ENCODE measurements at regions not wholly inside any gene's neighbourhood (a gene's known extent, or its start where the extent isn't known, plus 50 kb on each side); places are given as distances from the start of the nearest gene placed in this dataset.

GRCh38 chr12:126384026-126384564 lies 1318.9 kb downstream of the AACS start:
- CTCF ChIA-PET = interaction anchor here (0.5 kb wide), 1 partner anchor 15 kb away, joined by 3 read pairs; no protein-coding TSS in a partner anchor
- H3K27me3 Mint-ChIP-seq (ENCODE audit: unreplicated experiment) = no peaks in the 10 kb centered on the region
- no TSS peak for BruUV-seq (replicated peaks)
- H3K4me1 Mint-ChIP-seq (ENCODE audit: low read depth, unreplicated experiment) = no peaks in the 10 kb centered on the region
- no peak overlapping the region for H3K4me3 Mint-ChIP-seq (ENCODE audit: low read depth, unreplicated experiment)
- H3K27ac Mint-ChIP-seq (ENCODE audit: unreplicated experiment) = no peak overlapping the region
- TF ChIP-seq CTCF (IDR thresholded peaks at IDR 0.05; ENCODE audit: unreplicated experiment) = no peak
- DNase-seq = no peak
- H3K9me3 Mint-ChIP-seq (ENCODE audit: low read depth, unreplicated experiment) = peaks cover 9% of the 10 kb centered on the region
- no peaks in the 10 kb centered on the region for H3K36me3 Mint-ChIP-seq (ENCODE audit: insufficient read depth, unreplicated experiment)
- intact Hi-C loops (cut with micrococcal nuclease; ENCODE audit: unreplicated experiment) = no loop called here

GRCh38 chr12:126385785-126386184 lies 1320.5 kb downstream of the AACS start:
- no peaks in the 10 kb centered on the region for H3K36me3 Mint-ChIP-seq (ENCODE audit: insufficient read depth, unreplicated experiment)
- H3K27me3 Mint-ChIP-seq (ENCODE audit: unreplicated experiment) = no peaks in the 10 kb centered on the region
- no peak overlapping the region for H3K4me3 Mint-ChIP-seq (ENCODE audit: low read depth, unreplicated experiment)
- H3K4me1 Mint-ChIP-seq (ENCODE audit: low read depth, unreplicated experiment) = no peaks in the 10 kb centered on the region
- no peak for TF ChIP-seq CTCF (IDR thresholded peaks at IDR 0.05; ENCODE audit: unreplicated experiment)
- intact Hi-C loops (cut with micrococcal nuclease; ENCODE audit: unreplicated experiment) = no loop called here
- peaks cover 6% of the 10 kb centered on the region for H3K9me3 Mint-ChIP-seq (ENCODE audit: low read depth, unreplicated experiment)
- CTCF ChIA-PET = no interaction called here
- no TSS peak for BruUV-seq (replicated peaks)
- H3K27ac Mint-ChIP-seq (ENCODE audit: unreplicated experiment) = no peak overlapping the region
- DNase-seq = no peak

DNA sequence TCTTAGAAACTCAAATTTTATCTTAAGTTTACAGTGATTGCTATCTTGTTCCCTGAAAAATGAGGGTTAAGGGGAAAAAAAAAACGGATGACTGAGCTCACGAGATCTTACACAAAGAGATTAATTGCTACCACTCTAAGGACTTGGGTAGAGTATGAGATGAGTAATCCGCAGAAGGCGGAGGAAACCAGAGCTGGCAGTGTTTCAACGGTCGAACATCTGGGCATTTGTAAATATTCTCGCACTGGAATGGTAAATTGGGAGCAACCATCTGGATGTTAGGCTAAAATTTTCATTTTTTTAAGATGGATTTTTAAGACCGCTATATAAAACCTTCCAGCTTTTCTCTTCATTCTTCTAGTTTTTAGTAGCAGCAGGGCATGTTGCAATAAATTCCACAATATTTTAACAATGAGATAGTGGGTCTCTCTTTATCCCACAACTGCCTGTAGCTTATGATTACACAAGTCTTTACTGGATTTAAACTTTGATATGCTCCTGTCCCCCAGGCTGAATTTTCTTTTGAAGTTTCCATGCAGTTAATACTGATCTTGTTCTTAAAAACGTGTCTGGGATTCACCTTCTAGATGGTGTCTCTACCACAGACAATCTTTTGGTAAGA lies 1324.1 kb downstream of the AACS start:
- no peak for DNase-seq
- no peak for TF ChIP-seq CTCF (IDR thresholded peaks at IDR 0.05; ENCODE audit: unreplicated experiment)
- CTCF ChIA-PET = no interaction called here
- H3K36me3 Mint-ChIP-seq (ENCODE audit: insufficient read depth, unreplicated experiment) = no peaks in the 10 kb centered on the region
- H3K4me3 Mint-ChIP-seq (ENCODE audit: low read depth, unreplicated experiment) = no peak overlapping the region
- no peaks in the 10 kb centered on the region for H3K4me1 Mint-ChIP-seq (ENCODE audit: low read depth, unreplicated experiment)
- BruUV-seq (replicated peaks) = no TSS peak
- H3K27ac Mint-ChIP-seq (ENCODE audit: unreplicated experiment) = no peak overlapping the region
- intact Hi-C loops (cut with micrococcal nuclease; ENCODE audit: unreplicated experiment) = no loop called here
- H3K27me3 Mint-ChIP-seq (ENCODE audit: unreplicated experiment) = no peaks in the 10 kb centered on the region
- peaks cover 2% of the 10 kb centered on the region for H3K9me3 Mint-ChIP-seq (ENCODE audit: low read depth, unreplicated experiment)

DNA sequence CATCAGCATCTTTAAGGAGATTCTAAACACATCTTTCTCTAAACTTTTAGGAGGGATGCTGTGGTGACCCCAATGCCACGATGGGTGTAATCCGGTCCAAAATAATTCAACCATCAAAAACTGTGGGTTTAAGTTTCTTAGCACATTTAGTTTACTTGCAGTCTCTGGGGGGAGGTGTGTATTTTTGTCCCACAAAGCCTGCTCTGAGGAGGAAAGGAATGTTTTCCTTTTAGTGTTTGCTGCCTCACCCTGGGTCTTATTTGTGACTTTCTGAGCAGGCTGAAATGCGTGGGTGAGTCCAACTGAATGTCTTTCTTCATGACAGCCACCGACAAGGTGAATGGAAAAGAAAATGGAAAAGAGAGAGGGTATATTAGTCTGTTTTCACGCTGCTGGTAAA lies 1324.7 kb downstream of the AACS start:
- Mint-ChIP-seq H3K9me3 (ENCODE audit: low read depth, unreplicated experiment) (peaks cover 2% of the 10 kb centered on the region), H3K4me3 (ENCODE audit: low read depth, unreplicated experiment) (no peak overlapping the region), H3K27me3 (ENCODE audit: unreplicated experiment) (no peaks in the 10 kb centered on the region), H3K4me1 (ENCODE audit: low read depth, unreplicated experiment) (no peaks in the 10 kb centered on the region), H3K36me3 (ENCODE audit: insufficient read depth, unreplicated experiment) (no peaks in the 10 kb centered on the region), H3K27ac (ENCODE audit: unreplicated experiment) (no peak overlapping the region)
- intact Hi-C loops (cut with micrococcal nuclease; ENCODE audit: unreplicated experiment) = no loop called here
- CTCF ChIA-PET = no interaction called here
- no peak for TF ChIP-seq CTCF (IDR thresholded peaks at IDR 0.05; ENCODE audit: unreplicated experiment)
- BruUV-seq (replicated peaks) = no TSS peak
- no peak for DNase-seq
